Mesenchymal stem cell (in vitro differentiated cells and primary cell): ENCODE measurements at regions not wholly inside any gene's neighbourhood (a gene's known extent, or its start where the extent isn't known, plus 50 kb on each side); places are given as distances from the start of the nearest gene placed in this dataset.

Experiments
- DNase-seq: peaks from one replicate; pipeline ENCODE4 v3.0.0-alpha.2; 2013
- H2AFZ ChIP-seq: one replicate; pipeline ENCODE4 v1.6.1; 2013; ENCODE audit warnings: low read depth, mild to moderate bottlenecking, control low read depth, inconsistent platforms, low read length, moderate library complexity
- H2AK5ac ChIP-seq: 2 replicates; pipeline ENCODE4 v1.6.1; 2013; ENCODE audit warnings: low read length, moderate library complexity, mild to moderate bottlenecking, inconsistent platforms; ENCODE audit not compliant: severe bottlenecking
- H2BK120ac ChIP-seq: one replicate; pipeline ENCODE4 v1.6.1; 2013; ENCODE audit warnings: low read depth, mild to moderate bottlenecking, inconsistent platforms, low read length, moderate library complexity
- H2BK12ac ChIP-seq, 2 experiments: one replicate each; pipeline ENCODE4 v1.6.1; 2013; ENCODE audit warnings: inconsistent platforms in 2 of 2, low read length in 2 of 2, mild to moderate bottlenecking in 2 of 2, moderate library complexity in 2 of 2, control low read depth in 1 of 2
- H2BK15ac ChIP-seq: one replicate; pipeline ENCODE4 v1.6.1; 2013; ENCODE audit warnings: mild to moderate bottlenecking, low read depth, inconsistent platforms; ENCODE audit not compliant: poor library complexity, severe bottlenecking
- H2BK5ac ChIP-seq: 2 replicates; pipeline ENCODE4 v1.6.1; 2013; ENCODE audit warnings: low read depth, mild to moderate bottlenecking, low read length, control low read depth, inconsistent platforms; ENCODE audit not compliant: poor library complexity, severe bottlenecking
- H3K14ac ChIP-seq, 2 experiments: one replicate each; pipeline ENCODE4 v1.6.1; 2013; ENCODE audit warnings: inconsistent platforms in 2 of 2, low read length in 2 of 2, control low read depth in 1 of 2, mild to moderate bottlenecking in 1 of 2, moderate library complexity in 1 of 2
- H3K18ac ChIP-seq, 2 experiments: one replicate each; pipeline ENCODE4 v1.6.1; 2013; ENCODE audit warnings: inconsistent platforms in 2 of 2, low read length in 2 of 2, control low read depth in 1 of 2, low read depth in 1 of 2, mild to moderate bottlenecking in 1 of 2
- H3K23ac ChIP-seq, 2 experiments: one replicate each; pipeline ENCODE4 v1.6.1; 2013; ENCODE audit warnings: inconsistent platforms in 2 of 2, low read length in 2 of 2, mild to moderate bottlenecking in 2 of 2, moderate library complexity in 2 of 2, control low read depth in 1 of 2
- H3K27ac ChIP-seq: 2 replicates; pipeline ENCODE4 v1.5.1; 2013; ENCODE audit warnings: mild to moderate bottlenecking, moderate library complexity, low read length, control low read depth, inconsistent platforms; ENCODE audit not compliant: poor library complexity, severe bottlenecking
- H3K27me3 ChIP-seq, 2 experiments: 2 replicates each; pipeline versions ENCODE4 v1.6.1 to v1.7.0; 2013; ENCODE audit warnings: low read length in 2 of 2, mild to moderate bottlenecking in 2 of 2, moderate library complexity in 2 of 2, control low read depth in 1 of 2, inconsistent platforms in 1 of 2; ENCODE audit not compliant: control insufficient read depth in 1 of 2, insufficient read depth in 1 of 2
- H3K36me3 ChIP-seq, 2 experiments: 2 replicates each; pipeline versions ENCODE4 v1.6.1 to v1.7.0; 2013; ENCODE audit warnings: low read length in 2 of 2, control low read depth in 1 of 2, inconsistent platforms in 1 of 2, low read depth in 1 of 2, mild to moderate bottlenecking in 1 of 2; ENCODE audit not compliant: insufficient read depth in 2 of 2, control insufficient read depth in 1 of 2
- H3K4ac ChIP-seq, 2 experiments: one replicate each; pipeline ENCODE4 v1.6.1; 2013; ENCODE audit warnings: inconsistent platforms in 2 of 2, low read length in 2 of 2, mild to moderate bottlenecking in 2 of 2, moderate library complexity in 2 of 2, control low read depth in 1 of 2, low read depth in 1 of 2
- H3K4me1 ChIP-seq: 2 replicates; pipeline ENCODE4 v1.6.1; 2013; ENCODE audit warnings: low read depth, low read length, control low read depth; ENCODE audit not compliant: control insufficient read depth, insufficient read depth
- H3K4me2 ChIP-seq: 2 replicates; pipeline ENCODE4 v1.6.1; 2013; ENCODE audit warnings: low read length, mild to moderate bottlenecking, inconsistent platforms; ENCODE audit not compliant: poor library complexity, severe bottlenecking
- H3K4me3 ChIP-seq, 2 experiments: 2 replicates each; pipeline versions ENCODE4 v1.5.1 to v1.7.0; 2013; ENCODE audit warnings: low read length in 2 of 2, mild to moderate bottlenecking in 2 of 2, control low read depth in 1 of 2, low read depth in 1 of 2; ENCODE audit not compliant: insufficient read depth in 1 of 2
- H3K79me1 ChIP-seq: replicated peaks from 2 replicates; pipeline ENCODE4 v1.6.1; 2013; ENCODE audit warnings: mild to moderate bottlenecking, control low read depth, low read length, inconsistent platforms; ENCODE audit not compliant: poor library complexity, severe bottlenecking
- H3K9ac ChIP-seq: 2 replicates; pipeline ENCODE4 v1.7.0; 2013; ENCODE audit warnings: mild to moderate bottlenecking, low read length, moderate library complexity
- H3K9me3 ChIP-seq: 2 replicates; pipeline ENCODE4 v1.7.0; 2013; ENCODE audit warnings: mild to moderate bottlenecking, low read length; ENCODE audit not compliant: control insufficient read depth
- H4K8ac ChIP-seq: one replicate; pipeline ENCODE4 v1.6.1; 2013; ENCODE audit warnings: inconsistent platforms, mild to moderate bottlenecking, low read length, moderate library complexity
- H4K91ac ChIP-seq: one replicate; pipeline ENCODE4 v1.6.1; 2013; ENCODE audit warnings: mild to moderate bottlenecking, low read length, inconsistent platforms
- WGBS: methylation state at CpG from one replicate; pipeline ENCODE4 v1.1.7; 2013; ENCODE audit warnings: mixed read lengths; 5-methylcytosine and 5-hydroxymethylcytosine counted together

GRCh38 chr10:75335983-75336382 is 65.6 kb downstream of the ZNF503 start:
- Histone ChIP-seq H3K14ac (no peak overlapping the region), H3K18ac (no peak overlapping the region), H2BK5ac (no peak overlapping the region), H3K9me3 (no peaks in the 10 kb centered on the region), H3K4me1 (no peaks in the 10 kb centered on the region), H3K79me1 (no peaks in the 10 kb centered on the region), H3K36me3 (no peaks in the 10 kb centered on the region), H3K23ac (no peak overlapping the region), H2BK15ac (no peak overlapping the region), H3K27ac (no peak overlapping the region), H3K4me2 (no peak overlapping the region), H4K8ac (no peak overlapping the region), H2AFZ (no peak overlapping the region), H4K91ac (no peak overlapping the region), H2AK5ac (no peak overlapping the region), H3K9ac (no peak overlapping the region), H3K4ac (no peak overlapping the region), H2BK120ac (no peak overlapping the region), H2BK12ac (no peak overlapping the region), H3K27me3 (peaks cover 3 to 10% of the 10 kb centered on the region in 2 experiments), H3K4me3 (no peak overlapping the region)
- DNase-seq: no peak

GRCh38 chr10:75335191-75335590 is 66.4 kb downstream of the ZNF503 start:
- Histone ChIP-seq H3K79me1 (no peaks in the 10 kb centered on the region), H3K4me3 (no peak overlapping the region), H4K91ac (no peak overlapping the region), H3K18ac (no peak overlapping the region), H2BK12ac (no peak overlapping the region), H3K23ac (no peak overlapping the region), H2AFZ (no peak overlapping the region), H2BK5ac (no peak overlapping the region), H2BK120ac (no peak overlapping the region), H2AK5ac (no peak overlapping the region), H3K27ac (no peak overlapping the region), H3K4me1 (no peaks in the 10 kb centered on the region), H2BK15ac (no peak overlapping the region), H3K4ac (no peak overlapping the region), H3K36me3 (no peaks in the 10 kb centered on the region), H3K4me2 (no peak overlapping the region), H3K9ac (no peak overlapping the region), H4K8ac (no peak overlapping the region), H3K14ac (no peak overlapping the region), H3K27me3 (peaks cover 3 to 10% of the 10 kb centered on the region in 2 experiments), H3K9me3 (no peaks in the 10 kb centered on the region)
- WGBS: no CpG with 5 or more reads among the region's 1 CpG
- no peak for DNase-seq

GRCh38 chr10:75334720-75335119 is 66.8 kb downstream of the ZNF503 start:
- Histone ChIP-seq H2BK12ac (no peak overlapping the region), H2AFZ (no peak overlapping the region), H3K79me1 (no peaks in the 10 kb centered on the region), H3K36me3 (no peaks in the 10 kb centered on the region), H2BK15ac (no peak overlapping the region), H2AK5ac (no peak overlapping the region), H2BK5ac (no peak overlapping the region), H2BK120ac (no peak overlapping the region), H3K4me1 (no peaks in the 10 kb centered on the region), H3K27me3 (peaks cover 6 to 10% of the 10 kb centered on the region in 2 experiments), H3K14ac (no peak overlapping the region), H3K4ac (no peak overlapping the region), H3K23ac (no peak overlapping the region), H4K8ac (no peak overlapping the region), H3K9me3 (no peaks in the 10 kb centered on the region), H3K4me2 (no peak overlapping the region), H3K9ac (no peak overlapping the region), H4K91ac (no peak overlapping the region), H3K27ac (no peak overlapping the region), H3K4me3 (no peak overlapping the region), H3K18ac (no peak overlapping the region)
- DNase-seq: no peak
- 67% methylated on average over 1 of the region's 1 CpG for WGBS

- Histone ChIP-seq H3K18ac (no peak overlapping the region), H2BK120ac (no peak overlapping the region), H2BK15ac (no peak overlapping the region), H3K4me3 (no peak overlapping the region), H3K4ac (no peak overlapping the region), H3K79me1 (no peaks in the 10 kb centered on the region), H2BK5ac (no peak overlapping the region), H3K14ac (no peak overlapping the region), H2BK12ac (no peak overlapping the region), H3K23ac (no peak overlapping the region), H3K27ac (no peak overlapping the region), H2AFZ (no peak overlapping the region), H3K27me3 (peaks cover 5 to 6% of the 10 kb centered on the region in 2 experiments), H2AK5ac (no peak overlapping the region), H3K9me3 (no peaks in the 10 kb centered on the region), H3K4me1 (no peaks in the 10 kb centered on the region), H3K36me3 (no peaks in the 10 kb centered on the region), H4K8ac (no peak overlapping the region), H4K91ac (no peak overlapping the region), H3K9ac (no peak overlapping the region), H3K4me2 (no peak overlapping the region)
- WGBS: no CpG with 5 or more reads among the region's 1 CpG
- no peak for DNase-seq
Measured at GRCh38 chr10:75332081-75332480, 69.5 kb downstream of the ZNF503 start.
